ENCODE measurements at regions not wholly inside any gene's neighbourhood (a gene's known extent, or its start where the extent isn't known, plus 50 kb on each side); places are given as distances from the start of the nearest gene placed in this dataset.

DNA sequence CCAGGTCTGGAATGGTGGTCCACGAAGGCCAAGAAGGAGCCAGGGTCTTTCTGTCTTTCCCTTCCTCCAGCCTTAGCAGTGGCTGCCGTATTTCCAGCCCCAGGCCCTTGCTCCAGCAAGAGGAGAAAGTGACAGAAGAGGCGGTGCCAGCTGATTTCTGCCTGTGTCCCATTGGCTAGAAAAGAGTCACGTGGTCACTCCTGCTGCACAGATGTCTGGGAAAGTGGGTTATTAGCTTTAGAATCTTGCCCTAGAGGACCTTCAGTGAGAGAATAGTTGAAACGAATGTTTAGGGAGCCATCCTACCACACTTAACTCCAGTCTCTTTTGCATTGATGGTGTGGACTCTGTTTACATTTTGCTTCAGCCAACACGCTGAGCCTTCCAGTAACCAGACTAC is 99.3 kb upstream of the BCOR start:
- Mint-ChIP-seq H3K4me3 (ENCODE audit: low read depth, unreplicated experiment) (no peak overlapping the region), H3K27me3 (ENCODE audit: unreplicated experiment) (no peaks in the 10 kb centered on the region), H3K27ac (ENCODE audit: unreplicated experiment) (no peak overlapping the region), H3K9me3 (ENCODE audit: low read depth, unreplicated experiment) (no peaks in the 10 kb centered on the region), H3K36me3 (ENCODE audit: insufficient read depth, unreplicated experiment) (no peaks in the 10 kb centered on the region), H3K4me1 (ENCODE audit: low read depth, unreplicated experiment) (no peaks in the 10 kb centered on the region)
- intact Hi-C loops (cut with micrococcal nuclease; ENCODE audit: unreplicated experiment), result no loop called here
- BruUV-seq (replicated peaks), result no TSS peak
- CTCF ChIA-PET, result no interaction called here
- no peak for DNase-seq
- TF ChIP-seq, protein P1, sequence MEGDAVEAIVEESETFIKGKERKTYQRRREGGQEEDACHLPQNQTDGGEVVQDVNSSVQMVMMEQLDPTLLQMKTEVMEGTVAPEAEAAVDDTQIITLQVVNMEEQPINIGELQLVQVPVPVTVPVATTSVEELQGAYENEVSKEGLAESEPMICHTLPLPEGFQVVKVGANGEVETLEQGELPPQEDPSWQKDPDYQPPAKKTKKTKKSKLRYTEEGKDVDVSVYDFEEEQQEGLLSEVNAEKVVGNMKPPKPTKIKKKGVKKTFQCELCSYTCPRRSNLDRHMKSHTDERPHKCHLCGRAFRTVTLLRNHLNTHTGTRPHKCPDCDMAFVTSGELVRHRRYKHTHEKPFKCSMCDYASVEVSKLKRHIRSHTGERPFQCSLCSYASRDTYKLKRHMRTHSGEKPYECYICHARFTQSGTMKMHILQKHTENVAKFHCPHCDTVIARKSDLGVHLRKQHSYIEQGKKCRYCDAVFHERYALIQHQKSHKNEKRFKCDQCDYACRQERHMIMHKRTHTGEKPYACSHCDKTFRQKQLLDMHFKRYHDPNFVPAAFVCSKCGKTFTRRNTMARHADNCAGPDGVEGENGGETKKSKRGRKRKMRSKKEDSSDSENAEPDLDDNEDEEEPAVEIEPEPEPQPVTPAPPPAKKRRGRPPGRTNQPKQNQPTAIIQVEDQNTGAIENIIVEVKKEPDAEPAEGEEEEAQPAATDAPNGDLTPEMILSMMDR (IDR thresholded peaks at IDR 0.05; ENCODE audit: unreplicated experiment), result no peak

GRCh38 chrX:40195368-40195767 is 97.6 kb upstream of the BCOR start:
- H3K4me3 Mint-ChIP-seq (ENCODE audit: low read depth, unreplicated experiment), result no peak overlapping the region
- no peaks in the 10 kb centered on the region for H3K27me3 Mint-ChIP-seq (ENCODE audit: unreplicated experiment)
- intact Hi-C loops (cut with micrococcal nuclease; ENCODE audit: unreplicated experiment), result no loop called here
- no peak for DNase-seq
- no TSS peak for BruUV-seq (replicated peaks)
- H3K36me3 Mint-ChIP-seq (ENCODE audit: insufficient read depth, unreplicated experiment), result no peaks in the 10 kb centered on the region
- H3K9me3 Mint-ChIP-seq (ENCODE audit: low read depth, unreplicated experiment), result no peaks in the 10 kb centered on the region
- CTCF ChIA-PET, result no interaction called here
- H3K27ac Mint-ChIP-seq (ENCODE audit: unreplicated experiment), result no peak overlapping the region
- TF ChIP-seq, protein P1 (IDR thresholded peaks at IDR 0.05; ENCODE audit: unreplicated experiment), result no peak
- H3K4me1 Mint-ChIP-seq (ENCODE audit: low read depth, unreplicated experiment), result no peaks in the 10 kb centered on the region

DNA sequence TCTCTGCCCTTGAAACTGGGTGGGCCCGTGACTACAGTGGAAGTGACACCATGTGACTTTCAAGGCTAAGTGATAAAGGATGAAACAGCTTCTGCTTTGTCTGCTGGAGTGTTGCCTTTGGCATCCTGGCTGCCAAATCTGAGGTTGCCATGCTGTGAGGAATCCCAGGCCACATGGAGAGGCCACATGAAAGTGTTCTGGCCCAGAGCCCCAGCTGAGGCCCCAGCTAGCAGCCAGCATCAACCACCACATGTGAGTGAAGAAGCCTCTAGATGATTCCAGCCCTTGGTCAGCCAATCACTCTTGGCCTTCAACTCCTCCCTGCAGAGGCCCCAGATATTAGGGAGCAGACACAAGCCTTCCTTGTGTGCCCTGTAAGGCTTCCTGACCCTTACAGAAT is 94.4 kb upstream of the BCOR start:
- Mint-ChIP-seq H3K9me3 (ENCODE audit: low read depth, unreplicated experiment) (no peaks in the 10 kb centered on the region), H3K36me3 (ENCODE audit: insufficient read depth, unreplicated experiment) (no peaks in the 10 kb centered on the region), H3K27me3 (ENCODE audit: unreplicated experiment) (peaks cover 14% of the 10 kb centered on the region), H3K27ac (ENCODE audit: unreplicated experiment) (no peak overlapping the region), H3K4me1 (ENCODE audit: low read depth, unreplicated experiment) (no peaks in the 10 kb centered on the region), H3K4me3 (ENCODE audit: low read depth, unreplicated experiment) (no peak overlapping the region)
- CTCF ChIA-PET, result no interaction called here
- no TSS peak for BruUV-seq (replicated peaks)
- TF ChIP-seq, protein P1 (IDR thresholded peaks at IDR 0.05; ENCODE audit: unreplicated experiment), result no peak
- intact Hi-C loops (cut with micrococcal nuclease; ENCODE audit: unreplicated experiment), result no loop called here
- DNase-seq, result no peak

DNA sequence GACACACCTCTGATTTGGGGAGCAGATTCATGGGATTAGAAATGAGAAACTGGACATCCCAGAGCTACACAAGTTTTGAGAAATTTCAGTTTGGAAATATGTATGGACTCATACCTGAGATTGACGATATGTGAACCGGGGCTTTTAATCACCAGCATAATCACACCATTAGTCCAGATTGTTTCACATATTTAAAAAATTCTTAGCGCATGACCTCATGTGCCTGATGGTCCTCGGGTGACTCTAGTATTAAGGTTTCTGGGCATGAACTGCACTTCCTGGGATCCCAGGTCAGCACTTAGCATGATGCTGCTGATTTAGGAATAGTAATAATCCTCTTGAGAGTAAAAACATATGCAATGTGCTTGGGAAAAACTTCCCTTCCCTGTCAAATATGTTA is 91.9 kb upstream of the BCOR start:
- intact Hi-C loops (cut with micrococcal nuclease; ENCODE audit: unreplicated experiment), result no loop called here
- CTCF ChIA-PET, result no interaction called here
- Mint-ChIP-seq H3K36me3 (ENCODE audit: insufficient read depth, unreplicated experiment) (no peaks in the 10 kb centered on the region), H3K27ac (ENCODE audit: unreplicated experiment) (no peak overlapping the region), H3K4me3 (ENCODE audit: low read depth, unreplicated experiment) (no peak overlapping the region), H3K4me1 (ENCODE audit: low read depth, unreplicated experiment) (no peaks in the 10 kb centered on the region), H3K27me3 (ENCODE audit: unreplicated experiment) (peaks cover 14% of the 10 kb centered on the region), H3K9me3 (ENCODE audit: low read depth, unreplicated experiment) (peaks cover 8% of the 10 kb centered on the region)
- BruUV-seq (replicated peaks), result no TSS peak
- TF ChIP-seq, protein P1 (IDR thresholded peaks at IDR 0.05; ENCODE audit: unreplicated experiment), result no peak
- no peak for DNase-seq
